Left lobe of liver (tissue), 2 donors: ENCODE measurements at regions not wholly inside any gene's neighbourhood (a gene's known extent, or its start where the extent isn't known, plus 50 kb on each side); places are given as distances from the start of the nearest gene placed in this dataset.
A peak's percentile ranks its signal among the peaks of the same experiment; 100 is the strongest.

ENCODE experiments used
- ATAC-seq: fragments of 200-7000 bp; cut with Tn5 transposase; one replicate; pipeline ENCODE4 v1.9.1; 2020; ENCODE audit warnings: mild to moderate bottlenecking, moderate library complexity
- DNase-seq: peaks from one replicate; pipeline ENCODE4 v3.0.0-alpha.2; 2020; ENCODE audit warnings: low spot score
- donor health status: DM: no; HTN: no; CAD: no; lungs with moderate emphysema.
- donor health status: DM: no; HTN: yes; CAD: no.

- ATAC-seq = no peak
- DNase-seq = no peak
These were observed 52.9 kb upstream of the DEFB112 start for GRCh38 chr6:50102676-50103075.

- no peak for ATAC-seq
- no peak for DNase-seq
These were observed 60.9 kb upstream of the DEFB112 start for GRCh38 chr6:50110587-50110986.

- DNase-seq (no peak), ATAC-seq (no peak)
These were observed 63.5 kb upstream of the DEFB112 start for GRCh38 chr6:50112981-50113857.

GRCh38 chr6:50116390-50116789 is 66.7 kb upstream of the DEFB112 start:
- ATAC-seq (no peak), DNase-seq (no peak)

GRCh38 chr6:50116797-50117542 is 67.2 kb upstream of the DEFB112 start:
- DNase-seq = no peak
- no peak for ATAC-seq

GRCh38 chr6:50120300-50120699 is 70.6 kb upstream of the DEFB112 start:
- no peak for ATAC-seq
- DNase-seq = no peak

GRCh38 chr6:50123688-50124087 is 74.0 kb upstream of the DEFB112 start:
- ATAC-seq (no peak), DNase-seq (no peak)

- ATAC-seq (no peak), DNase-seq (no peak)
These were observed 74.8 kb upstream of the DEFB112 start for GRCh38 chr6:50124572-50124971.

GRCh38 chr6:50128420-50129005 is 78.8 kb upstream of the DEFB112 start:
- DNase-seq (no peak), ATAC-seq (peak; percentile 60)

GRCh38 chr6:50135968-50136367 is 86.2 kb upstream of the DEFB112 start:
- DNase-seq = no peak
- no peak for ATAC-seq

GRCh38 chr6:50141100-50141499 is 91.4 kb upstream of the DEFB112 start:
- no peak for ATAC-seq
- DNase-seq = no peak

- ATAC-seq (no peak), DNase-seq (no peak)
These were observed 93.4 kb upstream of the DEFB112 start for GRCh38 chr6:50143011-50143719.

GRCh38 chr6:50145125-50145524 is 95.4 kb upstream of the DEFB112 start:
- no peak for DNase-seq
- ATAC-seq = peak; percentile 55

GRCh38 chr6:50147371-50147770 is 97.6 kb upstream of the DEFB112 start:
- DNase-seq (no peak), ATAC-seq (no peak)

GRCh38 chr6:50180646-50181045 is 130.9 kb upstream of the DEFB112 start:
- no peak for ATAC-seq
- no peak for DNase-seq

GRCh38 chr6:50185006-50185405 is 135.3 kb upstream of the DEFB112 start:
- DNase-seq = no peak
- peak; percentile 40 for ATAC-seq

- ATAC-seq (no peak), DNase-seq (no peak)
These were observed 137.7 kb upstream of the DEFB112 start for GRCh38 chr6:50187351-50187921.

- no peak for ATAC-seq
These were observed 148.5 kb upstream of the DEFB112 start for GRCh38 chr6:50198245-50198644.

GRCh38 chr6:50202766-50203165 is 153.0 kb upstream of the DEFB112 start:
- no peak for ATAC-seq
- DNase-seq = no peak

More at GRCh38 chr6:50198245-50198644, 148.5 kb upstream of the DEFB112 start:
- no peak for DNase-seq

- ATAC-seq = no peak
- DNase-seq = no peak
These were observed 161.9 kb upstream of the DEFB112 start for GRCh38 chr6:50211582-50211981.

- no peak for DNase-seq
- no peak for ATAC-seq
These were observed 163.4 kb upstream of the DEFB112 start for GRCh38 chr6:50213146-50213545.
